H1 (cell line): ENCODE measurements at regions not wholly inside any gene's neighbourhood (a gene's known extent, or its start where the extent isn't known, plus 50 kb on each side); places are given as distances from the start of the nearest gene placed in this dataset.

ENCODE experiments used
- CTCF ChIA-PET: fragments of 300-600 bp; sonication (Branson Sonifier 250); formaldehyde crosslinking; loops from one replicate; lab custom pipeline; 2021; ENCODE audit not compliant: partially characterized antibody; lab: Charles Lee
- POLR2A ChIA-PET: fragments of 300-600 bp; sonication (Branson Sonifier 250); formaldehyde crosslinking; loops from one replicate; lab custom pipeline; 2021; ENCODE audit warnings: inconsistent platforms; ENCODE audit not compliant: partially characterized antibody; lab: Charles Lee
- DNase-seq, 2 experiments: peaks; one replicate each; pipeline versions ENCODE4 v3.0.0 to v3.0.0-alpha.2; 2010 to 2022; ENCODE audit warnings: low spot score in 2 of 2, low read depth in 1 of 2, mixed read lengths in 1 of 2
- FAIRE-seq: peaks from 2 replicates; lab custom pipeline; 2011; peaks lifted over from hg19 to GRCh38; lab: Jason Lieb, UNC
- H2AFZ ChIP-seq: 2 replicates; pipeline ENCODE4 v1.8.1; 2012; ENCODE audit warnings: low read length, inconsistent platforms
- H2AK5ac ChIP-seq: 2 replicates; pipeline ENCODE4 v1.6.1; 2013; ENCODE audit warnings: low read depth, low read length
- H2BK120ac ChIP-seq: replicated peaks from 2 replicates; pipeline ENCODE3; 2013; ENCODE audit warnings: low read depth, low read length, inconsistent platforms
- H2BK12ac ChIP-seq: 2 replicates; pipeline ENCODE4 v1.6.1; 2013; ENCODE audit warnings: low read depth, low read length
- H2BK15ac ChIP-seq: 2 replicates; pipeline ENCODE4 v1.6.1; 2013; ENCODE audit warnings: low read length
- H2BK20ac ChIP-seq: 2 replicates; pipeline ENCODE4 v1.6.1; 2013; ENCODE audit warnings: low read length
- H2BK5ac ChIP-seq: 2 replicates; pipeline ENCODE4 v1.6.1; 2013; ENCODE audit warnings: low read depth, low read length
- H3K14ac ChIP-seq: 2 replicates; pipeline ENCODE4 v1.6.1; 2013; ENCODE audit warnings: inconsistent platforms; ENCODE audit not compliant: insufficient read length
- H3K18ac ChIP-seq: 2 replicates; pipeline ENCODE4 v1.6.1; 2013; ENCODE audit warnings: low read length; ENCODE audit errors: extremely low read depth
- H3K23ac ChIP-seq: 2 replicates; pipeline ENCODE4 v1.6.1; 2013; ENCODE audit warnings: inconsistent platforms; ENCODE audit not compliant: insufficient read length
- H3K23me2 ChIP-seq: 2 replicates; pipeline ENCODE4 v1.6.1; 2013; ENCODE audit warnings: low read depth, low read length
- H3K27ac ChIP-seq: 2 replicates; pipeline ENCODE4 v1.6.1; 2011; ENCODE audit warnings: low read depth, low read length, inconsistent platforms
- H3K27me3 ChIP-seq, 4 experiments: replicated peaks in 1 of 4; 1 replicate in 1 of 4; 2 replicates in 3 of 4; pipeline versions ENCODE4 v1.6.1 to v1.8.1; 2011 to 2013; ENCODE audit warnings: low read length in 3 of 4, mild to moderate bottlenecking in 3 of 4, inconsistent platforms in 2 of 4, mixed read lengths in 2 of 4, moderate library complexity in 1 of 4; ENCODE audit not compliant: control insufficient read depth in 3 of 4, insufficient read depth in 3 of 4; ENCODE audit errors: extremely low read depth in 1 of 4
- H3K36me3 ChIP-seq, 4 experiments: 2 replicates each; pipeline versions ENCODE4 v1.6.1 to v1.8.1; 2011 to 2013; ENCODE audit warnings: mild to moderate bottlenecking in 4 of 4, low read length in 3 of 4, moderate library complexity in 2 of 4, control low read depth in 1 of 4, inconsistent platforms in 1 of 4; ENCODE audit not compliant: insufficient read depth in 4 of 4, control insufficient read depth in 2 of 4
- H3K4ac ChIP-seq: replicated peaks from 2 replicates; pipeline ENCODE3; 2013; ENCODE audit warnings: low read length, low read depth, mixed read lengths, inconsistent platforms; ENCODE audit not compliant: insufficient read length
- H3K4me1 ChIP-seq, 4 experiments: replicated peaks in 1 of 4; 1 replicate in 1 of 4; 2 replicates in 3 of 4; pipeline versions ENCODE4 v1.6.1 to v1.8.1; 2011 to 2013; ENCODE audit warnings: low read length in 3 of 4, inconsistent platforms in 2 of 4, mixed read lengths in 1 of 4; ENCODE audit not compliant: insufficient read depth in 4 of 4, control insufficient read depth in 3 of 4
- H3K4me2 ChIP-seq, 2 experiments: 2 replicates each; pipeline versions ENCODE4 v1.6.1 to v1.8.1; 2011 to 2013; ENCODE audit warnings: low read depth in 2 of 2, low read length in 2 of 2, control low read depth in 1 of 2, inconsistent platforms in 1 of 2, mild to moderate bottlenecking in 1 of 2; ENCODE audit not compliant: insufficient read depth in 1 of 2
- H3K4me3 ChIP-seq, 4 experiments: fragments of 200-600, 300-600 bp in 1 of 4; sonication (generic), shearing (Covaris generic), sonication (Bioruptor Twin) in 1 of 4; 2 replicates each; pipeline versions ENCODE4 v1.5.1 to v1.8.1; 2011 to 2016; ENCODE audit warnings: low read length in 4 of 4, low read depth in 3 of 4, control low read depth in 2 of 4, inconsistent platforms in 2 of 4, mild to moderate bottlenecking in 2 of 4, mixed read lengths in 1 of 4, moderate library complexity in 1 of 4; ENCODE audit not compliant: insufficient read depth in 2 of 4; ENCODE audit errors: extremely low read depth in 1 of 4
- H3K56ac ChIP-seq: replicated peaks from 2 replicates; pipeline ENCODE3; 2013; ENCODE audit warnings: low read depth, mild to moderate bottlenecking, mixed read lengths, low read length, inconsistent platforms; ENCODE audit not compliant: insufficient read length
- H3K79me1 ChIP-seq: 2 replicates; pipeline ENCODE4 v1.6.1; 2013; ENCODE audit warnings: low read depth, low read length, control low read depth
- H3K79me2 ChIP-seq, 2 experiments: 2 replicates each; pipeline versions ENCODE4 v1.6.1 to v1.8.1; 2012 to 2013; ENCODE audit warnings: low read length in 2 of 2, mild to moderate bottlenecking in 2 of 2, inconsistent platforms in 1 of 2; ENCODE audit not compliant: insufficient read depth in 2 of 2, control insufficient read depth in 1 of 2
- H3K9ac ChIP-seq, 4 experiments: replicated peaks in 1 of 4; 1 replicate in 1 of 4; 2 replicates in 3 of 4; pipeline versions ENCODE4 v1.6.1 to v1.8.1; 2011 to 2013; ENCODE audit warnings: low read depth in 3 of 4, low read length in 3 of 4, control low read depth in 2 of 4, mild to moderate bottlenecking in 2 of 4, moderate library complexity in 2 of 4, inconsistent platforms in 1 of 4; ENCODE audit errors: extremely low read depth in 1 of 4
- H3K9me3 ChIP-seq, 2 experiments: 2 replicates each; pipeline versions ENCODE4 v1.6.1 to v1.8.1; 2012 to 2013; ENCODE audit warnings: mild to moderate bottlenecking in 2 of 2, moderate library complexity in 2 of 2, control low read depth in 1 of 2, inconsistent platforms in 1 of 2, low read depth in 1 of 2, low read length in 1 of 2, mixed read lengths in 1 of 2; ENCODE audit not compliant: insufficient read depth in 2 of 2
- H4K20me1 ChIP-seq, 2 experiments: replicated peaks in 1 of 2; 2 replicates each; pipeline versions ENCODE3 to v1.8.1; 2011 to 2013; ENCODE audit warnings: inconsistent platforms in 2 of 2, low read length in 2 of 2, mild to moderate bottlenecking in 1 of 2; ENCODE audit not compliant: insufficient read depth in 2 of 2, control insufficient read depth in 1 of 2
- H4K5ac ChIP-seq: 2 replicates; pipeline ENCODE4 v1.6.1; 2013; ENCODE audit warnings: low read length, low read depth, mixed read lengths, inconsistent platforms; ENCODE audit not compliant: insufficient read length
- H4K8ac ChIP-seq: 2 replicates; pipeline ENCODE4 v1.8.0; 2013; ENCODE audit warnings: mild to moderate bottlenecking, moderate library complexity, low read length, inconsistent platforms; ENCODE audit not compliant: insufficient read depth; ENCODE audit errors: extremely low read depth
- H4K91ac ChIP-seq: replicated peaks from 2 replicates; pipeline ENCODE3; 2013; ENCODE audit warnings: low read length, mixed read lengths, inconsistent platforms; ENCODE audit not compliant: insufficient read length
- CREB1 ChIP-seq: IDR thresholded peaks from 2 replicates; pipeline ENCODE4 v1.6.1; 2012; ENCODE audit warnings: inconsistent platforms
- CTCF ChIP-seq, 3 experiments: IDR thresholded peaks; 1 replicate in 2 of 3; 2 replicates in 1 of 3; pipeline versions ENCODE4 v1.5.1 to v1.6.1; 2011; ENCODE audit warnings: low read length in 3 of 3, mild to moderate bottlenecking in 3 of 3, inconsistent platforms in 2 of 3, low read depth in 1 of 3, moderate library complexity in 1 of 3; ENCODE audit not compliant: insufficient read depth in 1 of 3; ENCODE audit errors: control extremely low read depth in 1 of 3
- RAD21 ChIP-seq, 2 experiments: IDR thresholded peaks in 1 of 2; conservative IDR thresholded peaks in 1 of 2; 2 replicates each; pipeline ENCODE4 v1.6.1; 2011; ENCODE audit warnings: low read depth in 2 of 2, low read length in 2 of 2, improper control_type of control experiment in 1 of 2, inconsistent platforms in 1 of 2, mild to moderate bottlenecking in 1 of 2, moderate library complexity in 1 of 2
- YY1 ChIP-seq: IDR thresholded peaks from 2 replicates; pipeline ENCODE4 v1.6.1; 2011; ENCODE audit warnings: low read depth, mild to moderate bottlenecking, low read length
- WGBS, 2 experiments: shearing (Covaris generic) in 1 of 2; methylation state at CpG; one replicate each; pipeline versions ENCODE4 v1.1.6 to v1.1.7; 2013 to 2015; ENCODE audit warnings: low lambda C conversion rate in 2 of 2, mixed read lengths in 2 of 2, inconsistent platforms in 1 of 2, low coverage in 1 of 2, missing lambda C conversion rate in 1 of 2; ENCODE audit not compliant: insufficient replicate concordance in 2 of 2, insufficient coverage in 1 of 2, insufficient read length in 1 of 2; ENCODE audit errors: extremely low coverage in 1 of 2, missing lambda C conversion rate in 1 of 2; 5-methylcytosine and 5-hydroxymethylcytosine counted together

GRCh38 chr14:30375296-30375892 lies 183.6 kb upstream of the G2E3 start:
- H3K9me3 ChIP-seq = no peaks in the 10 kb centered on the region
- no peak overlapping the region for H3K4ac ChIP-seq
- H3K4me3 ChIP-seq = no peak overlapping the region
- no peaks in the 10 kb centered on the region for H3K23me2 ChIP-seq
- no peak overlapping the region for H4K5ac ChIP-seq
- H2BK12ac ChIP-seq = no peak overlapping the region
- no peaks in the 10 kb centered on the region for H3K36me3 ChIP-seq
- no peaks in the 10 kb centered on the region for H4K20me1 ChIP-seq
- ChIA-PET CTCF (interaction anchor here (0.5 to 4.7 kb wide), 39 partner anchors 9 to 1972 kb away, joined by 3 to 33 read pairs (median 4); no protein-coding TSS in a partner anchor), POLR2A (no interaction called here)
- 55% methylated on average over 5 of the region's 5 CpGs; no CpG with 5 or more reads in 1 of the 2 experiments for WGBS, 2 experiments
- no peaks in the 10 kb centered on the region for H3K27me3 ChIP-seq
- H2BK5ac ChIP-seq = no peak overlapping the region
- H3K14ac ChIP-seq = no peak overlapping the region
- no peak overlapping the region for H3K56ac ChIP-seq
- no peak overlapping the region for H3K23ac ChIP-seq
- FAIRE-seq = peak; percentile 45
- H4K8ac ChIP-seq = no peak overlapping the region
- H2BK15ac ChIP-seq = no peak overlapping the region
- no peak overlapping the region for H2AFZ ChIP-seq
- no peaks in the 10 kb centered on the region for H3K79me1 ChIP-seq
- no peak overlapping the region for H3K27ac ChIP-seq
- H3K4me1 ChIP-seq = 0 out of 7 replicates have a peak, but pooled peaks cover 0 to 2% (median 0%) of the 10 kb centered on the region in 4 experiments
- H3K18ac ChIP-seq = no peak overlapping the region
- H4K91ac ChIP-seq = no peak overlapping the region
- no peak overlapping the region for H2AK5ac ChIP-seq
- H3K9ac ChIP-seq = no peak overlapping the region
- TF ChIP-seq RAD21 (IDR thresholded peaks at IDR 0.05 in 1 of 2, conservative IDR thresholded peaks at IDR 0.05 in 1 of 2; ENCODE audit: low read depth in 2 of 2, low read length in 2 of 2) (peak; percentile 73 to 78), CTCF (IDR thresholded peaks at IDR 0.05; ENCODE audit: control extremely low read depth in 1 of 3, insufficient read depth in 1 of 3, low read depth in 1 of 3, low read length in 3 of 3) (peak; percentile 71 to 81 (median 74)), YY1 (no peak), CREB1 (no peak)
- peak; percentile 27 to 85 for DNase-seq
- no peak overlapping the region for H2BK120ac ChIP-seq
- H3K4me2 ChIP-seq = no peak overlapping the region
- no peak overlapping the region for H2BK20ac ChIP-seq
- H3K79me2 ChIP-seq = no peaks in the 10 kb centered on the region
